GM12878 (cell line): ENCODE measurements at regions not wholly inside any gene's neighbourhood (a gene's known extent, or its start where the extent isn't known, plus 50 kb on each side); places are given as distances from the start of the nearest gene placed in this dataset.

Experiments
- ATAC-seq: fragments of 200-7000 bp; cut with Tn5 transposase; 3 replicates; pipeline ENCODE4 v1.9.1; 2020; ENCODE audit warnings: mild to moderate bottlenecking, moderate library complexity
- BruUV-seq: library from RNA; stranded (reverse); fragments of 400-500 nt; replicated peaks from 2 replicates; lab custom pipeline; 2021; lab: Mats Ljungman, UMichigan
- CTCF ChIA-PET: fragments of 300-600 bp; sonication (Branson Sonifier 250); formaldehyde crosslinking; extraction: SDS; loops from one replicate; lab custom pipeline; 2021; ENCODE audit warnings: inconsistent platforms; lab: Yijun Ruan, JAX
- POLR2A ChIA-PET: fragments of 350-600 bp; formaldehyde crosslinking; extraction: SDS; loops from one replicate; lab custom pipeline; 2021; ENCODE audit warnings: inconsistent platforms; lab: Charles Lee
- RAD21 ChIA-PET: fragments of 300-600 bp; sonication (Branson Sonifier 250); formaldehyde crosslinking; loops from one replicate; lab custom pipeline; 2023; ENCODE audit warnings: antibody characterized with exemption; ENCODE audit not compliant: unreplicated experiment; lab: Charles Lee
- SMC1A ChIA-PET: fragments of 300-600 bp; sonication (Branson Sonifier 250); formaldehyde crosslinking; loops from one replicate; lab custom pipeline; 2023; ENCODE audit not compliant: unreplicated experiment, uncharacterized antibody; lab: Charles Lee
- DNase-seq: peaks from one replicate; pipeline ENCODE4 v3.0.0-alpha.2; 2011; ENCODE audit warnings: low read depth, low spot score
- FAIRE-seq: peaks from 3 replicates; lab custom pipeline; 2011; peaks lifted over from hg19 to GRCh38; lab: Jason Lieb, UNC
- H2AFZ ChIP-seq: 2 replicates; pipeline ENCODE4 v1.6.0; 2011; ENCODE audit warnings: low read depth, low read length, control low read depth; ENCODE audit not compliant: control insufficient read depth
- H3K27ac ChIP-seq: 2 replicates; pipeline ENCODE4 v1.5.1; 2011; ENCODE audit warnings: control low read depth; ENCODE audit not compliant: control insufficient read depth, insufficient read depth
- H3K27me3 ChIP-seq, 2 experiments: replicated peaks in 1 of 2; 2 replicates each; pipeline versions ENCODE4 v1.6.0 to v1.6.1; 2011; ENCODE audit warnings: low read length in 1 of 2; ENCODE audit not compliant: control insufficient read depth in 2 of 2, insufficient read depth in 2 of 2
- H3K36me3 ChIP-seq, 2 experiments: 2 replicates each; pipeline ENCODE4 v1.5.1; 2011; ENCODE audit warnings: low read length in 1 of 2; ENCODE audit not compliant: control insufficient read depth in 2 of 2, insufficient read depth in 2 of 2
- H3K4me1 ChIP-seq: 2 replicates; pipeline ENCODE4 v1.6.1; 2011; ENCODE audit warnings: mild to moderate bottlenecking, low read length, moderate library complexity, mixed read lengths; ENCODE audit not compliant: control insufficient read depth, insufficient read depth
- H3K4me2 ChIP-seq: 2 replicates; pipeline ENCODE4 v1.6.0; 2011; ENCODE audit warnings: control low read depth; ENCODE audit not compliant: control insufficient read depth, insufficient read depth
- H3K4me3 ChIP-seq: fragments of 200-600 bp; sonication (generic); 2 replicates; pipeline ENCODE4 v1.5.1; 2016
- H3K79me2 ChIP-seq: 2 replicates; pipeline ENCODE4 v1.6.0; 2011; ENCODE audit warnings: low read length; ENCODE audit not compliant: control insufficient read depth, insufficient read depth
- H3K9ac ChIP-seq: 2 replicates; pipeline ENCODE4 v1.8.0; 2011; ENCODE audit warnings: low read length, control low read depth, mixed read lengths; ENCODE audit not compliant: control insufficient read depth, insufficient read depth
- H3K9me3 ChIP-seq: replicated peaks from 3 replicates; pipeline ENCODE4 v1.5.1; 2011; ENCODE audit warnings: mild to moderate bottlenecking, low read length; ENCODE audit not compliant: control insufficient read depth, insufficient read depth
- H4K20me1 ChIP-seq: 2 replicates; pipeline ENCODE4 v1.6.0; 2011; ENCODE audit not compliant: control insufficient read depth, insufficient read depth
- ASH2L ChIP-seq: fragments of 300-600, 200-600 bp; sonication (generic); IDR thresholded peaks from 2 replicates; pipeline ENCODE4 v1.6.1; 2017; ENCODE audit warnings: low read depth, mild to moderate bottlenecking, borderline replicate concordance
- CHD2 ChIP-seq: IDR thresholded peaks from 2 replicates; pipeline ENCODE4 v1.6.1; 2011; ENCODE audit warnings: low read depth, low read length, improper control_type of control experiment, borderline replicate concordance
- GATAD2B ChIP-seq: fragments of 450-650 bp; conservative IDR thresholded peaks from 2 replicates; pipeline ENCODE4 v1.6.1; 2017; ENCODE audit warnings: low read depth, mild to moderate bottlenecking, moderate library complexity
- HCFC1 ChIP-seq: fragments of 150-350 bp; IDR thresholded peaks from 2 replicates; pipeline ENCODE4 v1.6.1; 2014; ENCODE audit warnings: low read length
- RAD51 ChIP-seq: fragments of 450-650 bp; IDR thresholded peaks from 2 replicates; pipeline ENCODE4 v1.6.1; 2016; ENCODE audit warnings: moderate library complexity, mild to moderate bottlenecking, inconsistent platforms
- SMAD5 ChIP-seq: IDR thresholded peaks from 2 replicates; pipeline ENCODE4 v1.6.1; 2016; ENCODE audit warnings: antibody characterized with exemption, low read depth
- SPI1 ChIP-seq: IDR thresholded peaks from 2 replicates; pipeline ENCODE4 v1.6.1; 2011; ENCODE audit warnings: low read depth, mild to moderate bottlenecking, low read length, moderate library complexity, borderline replicate concordance; ENCODE audit not compliant: insufficient read depth
- STAT3 ChIP-seq: IDR thresholded peaks from 2 replicates; pipeline ENCODE4 v1.6.1; 2011; ENCODE audit warnings: low read depth, low read length, improper control_type of control experiment
- ZBTB33 ChIP-seq: fragments of 450-650 bp; IDR thresholded peaks from 2 replicates; pipeline ENCODE4 v1.6.1; 2017; ENCODE audit warnings: mild to moderate bottlenecking
- ZNF622 ChIP-seq: fragments of 450-650 bp; IDR thresholded peaks from 2 replicates; pipeline ENCODE4 v1.6.1; 2017; ENCODE audit warnings: mild to moderate bottlenecking, inconsistent platforms
- WGBS: methylation state at CpG from one replicate; pipeline ENCODE4 v1.1.6; 2016; ENCODE audit warnings: low lambda C conversion rate; ENCODE audit not compliant: insufficient replicate concordance, insufficient coverage; ENCODE audit errors: missing lambda C conversion rate; 5-methylcytosine and 5-hydroxymethylcytosine counted together
- in situ Hi-C: fragments of 300-500 bp; cut with MboI; formaldehyde crosslinking; loops from 9 replicates; pipeline ENCODE4 v1.14.3; 2018; ENCODE audit warnings: mixed read lengths
- intact Hi-C: fragments of 100-400 bp; cut with micrococcal nuclease; formaldehyde crosslinking; loops from one replicate; pipeline ENCODE4 v1.14.2; 2022; ENCODE audit not compliant: unreplicated experiment

GRCh38 chr13:105957769-105958438 lies 577.6 kb downstream of the EFNB2 start:
- SMC1A ChIA-PET, result no interaction called here
- no peaks in the 10 kb centered on the region for H4K20me1 ChIP-seq
- in situ Hi-C loops, result no loop called here
- TF ChIP-seq ASH2L (no peak), STAT3 (no peak), ZBTB33 (no peak), GATAD2B (no peak), HCFC1 (no peak), RAD51 (no peak), ZNF622 (no peak), SMAD5 (no peak), SPI1 (no peak), CHD2 (no peak)
- TF ChIP-seq, all 136 proteins: peak for 0
- no peak overlapping the region for H2AFZ ChIP-seq
- no peak overlapping the region for H3K4me3 ChIP-seq
- CTCF ChIA-PET, result no interaction called here
- RAD21 ChIA-PET, result no interaction called here
- H3K9ac ChIP-seq, result no peak overlapping the region
- H3K79me2 ChIP-seq, result no peaks in the 10 kb centered on the region
- no peak for FAIRE-seq
- no peak overlapping the region for H3K4me2 ChIP-seq
- DNase-seq, result no peak
- no peak for ATAC-seq
- H3K9me3 ChIP-seq, result no peaks in the 10 kb centered on the region
- intact Hi-C loops, result no loop called here
- 14% methylated on average over 7 of the region's 7 CpGs for WGBS
- no peaks in the 10 kb centered on the region for H3K36me3 ChIP-seq
- no peaks in the 10 kb centered on the region for H3K27me3 ChIP-seq
- BruUV-seq, result no TSS peak
- POLR2A ChIA-PET, result no interaction called here
- no peak overlapping the region for H3K27ac ChIP-seq
- no peaks in the 10 kb centered on the region for H3K4me1 ChIP-seq
